Right lobe of liver (tissue), 6 donors: ENCODE measurements at regions not wholly inside any gene's neighbourhood (a gene's known extent, or its start where the extent isn't known, plus 50 kb on each side); places are given as distances from the start of the nearest gene placed in this dataset.

ENCODE experiments used
- ATAC-seq, 4 donors: fragments of 200-7000 bp; cut with Tn5 transposase; one replicate each; pipeline ENCODE4 v1.9.1; 2020; ENCODE audit warnings: mild to moderate bottlenecking in 4 of 4, moderate library complexity in 4 of 4
- DNase-seq, 3 donors: peaks; one replicate each; pipeline ENCODE4 v3.0.0-alpha.2; 2020
- H3K27ac ChIP-seq, 3 donors: fragments of 200-600 bp; one replicate each; pipeline ENCODE4 v1.8.0; 2022
- H3K27me3 ChIP-seq, 2 donors: fragments of 200-600 bp; one replicate each; pipeline ENCODE4 v1.8.0; 2022
- H3K36me3 ChIP-seq, 4 donors: fragments of 200-600 bp; sonication (generic) in 1 of 4; one replicate each; pipeline versions ENCODE4 v1.5.1 to v1.8.0; 2017 to 2022; ENCODE audit warnings: control low read depth in 1 of 4
- H3K4me1 ChIP-seq, 4 donors: fragments of 200-600 bp; sonication (generic) in 1 of 4; one replicate each; pipeline versions ENCODE4 v1.5.1 to v1.8.0; 2017 to 2022; ENCODE audit warnings: control low read depth in 1 of 4
- H3K4me3 ChIP-seq, 3 donors: fragments of 200-600 bp; one replicate each; pipeline ENCODE4 v1.8.0; 2022
- H3K9me3 ChIP-seq, 4 donors: fragments of 200-600 bp; sonication (generic) in 1 of 4; one replicate each; pipeline versions ENCODE4 v1.5.1 to v1.8.0; 2017 to 2022; ENCODE audit warnings: control low read depth in 1 of 4
- CTCF ChIP-seq, 4 donors: fragments of 200-600 bp in 3 of 4; fragments of 450-650 bp in 1 of 4; IDR thresholded peaks; one replicate each; pipeline versions ENCODE4 v1.5.1 to v1.8.0; 2016 to 2022; ENCODE audit warnings: antibody characterized with exemption in 4 of 4, mild to moderate bottlenecking in 2 of 4
- POLR2A ChIP-seq: fragments of 450-650 bp; IDR thresholded peaks from one replicate; pipeline ENCODE4 v1.6.1; 2017; ENCODE audit warnings: antibody characterized with exemption, mild to moderate bottlenecking
- WGBS: methylation state at CpG from one replicate; pipeline ENCODE4 v1.1.6; 2018; ENCODE audit warnings: low coverage, low lambda C conversion rate; ENCODE audit not compliant: insufficient coverage; ENCODE audit errors: missing lambda C conversion rate; 5-methylcytosine and 5-hydroxymethylcytosine counted together
- intact Hi-C, 2 donors: fragments of 100-400 bp; cut with DNase I; formaldehyde crosslinking; loops; one replicate each; pipeline versions ENCODE4 v1.11.2 to v1.14.1; 2022
- donor health status: DM: no; HTN: yes; CAD: no.
- donor health status: DM: no; HTN: no; CAD: no.
- donor health status: DM: no; HTN: no; CAD: no.
- donor health status: DM: no; HTN: yes; CAD: no.
- donor health status: DM: no; HTN: yes; CAD: no.

GRCh38 chr3:187902041-187902471 is 156.8 kb upstream of the BCL6 start:
- Histone ChIP-seq H3K36me3 (no peaks in the 10 kb centered on the region), H3K9me3 (no peaks in the 10 kb centered on the region), H3K4me3 (no peak overlapping the region), H3K27me3 (no peaks in the 10 kb centered on the region), H3K4me1 (no peaks in the 10 kb centered on the region), H3K27ac (no peak overlapping the region)
- intact Hi-C loops, result no loop called here
- TF ChIP-seq POLR2A (no peak), CTCF (IDR thresholded peaks at IDR 0.05) (no peak)
- no peak for DNase-seq
- 78% methylated on average over 8 of the region's 14 CpGs for WGBS
- ATAC-seq, result no peak

GRCh38 chr3:187902936-187903335 is 157.7 kb upstream of the BCL6 start:
- Histone ChIP-seq H3K27me3 (no peaks in the 10 kb centered on the region), H3K27ac (no peak overlapping the region), H3K4me1 (no peaks in the 10 kb centered on the region), H3K36me3 (no peaks in the 10 kb centered on the region), H3K9me3 (no peaks in the 10 kb centered on the region), H3K4me3 (no peak overlapping the region)
- intact Hi-C loops, result no loop called here
- WGBS, result 88% methylated on average over 1 of the region's 1 CpG
- no peak for TF ChIP-seq CTCF (IDR thresholded peaks at IDR 0.05)
- no peak for TF ChIP-seq POLR2A
- ATAC-seq (no peak), DNase-seq (no peak)

GRCh38 chr3:187903697-187904096 is 158.4 kb upstream of the BCL6 start:
- no peak for ATAC-seq
- 57% methylated on average over 4 of the region's 4 CpGs for WGBS
- Histone ChIP-seq H3K27ac (no peak overlapping the region), H3K36me3 (no peaks in the 10 kb centered on the region), H3K27me3 (no peaks in the 10 kb centered on the region), H3K4me3 (no peak overlapping the region), H3K9me3 (no peaks in the 10 kb centered on the region), H3K4me1 (no peaks in the 10 kb centered on the region)
- TF ChIP-seq CTCF (IDR thresholded peaks at IDR 0.05), result no peak
- TF ChIP-seq POLR2A, result no peak
- intact Hi-C loops, result no loop called here
- no peak for DNase-seq

GRCh38 chr3:187906416-187906815 is 161.1 kb upstream of the BCL6 start:
- H3K4me1 ChIP-seq, result no peaks in the 10 kb centered on the region
- H3K27me3 ChIP-seq, result no peaks in the 10 kb centered on the region
- H3K4me3 ChIP-seq, result no peak overlapping the region
- H3K9me3 ChIP-seq, result no peaks in the 10 kb centered on the region
- no peaks in the 10 kb centered on the region for H3K36me3 ChIP-seq
- 85% methylated on average over 5 of the region's 5 CpGs for WGBS
- ATAC-seq, result no peak
- TF ChIP-seq POLR2A (no peak), CTCF (IDR thresholded peaks at IDR 0.05) (no peak)
- H3K27ac ChIP-seq, result no peak overlapping the region
- no peak for DNase-seq
- intact Hi-C loops, result no loop called here

- Histone ChIP-seq H3K36me3 (no peaks in the 10 kb centered on the region), H3K9me3 (no peaks in the 10 kb centered on the region), H3K27me3 (no peaks in the 10 kb centered on the region), H3K27ac (no peak overlapping the region), H3K4me1 (no peaks in the 10 kb centered on the region), H3K4me3 (no peak overlapping the region)
- DNase-seq (no peak), ATAC-seq (no peak)
- no peak for TF ChIP-seq CTCF (IDR thresholded peaks at IDR 0.05)
- no peak for TF ChIP-seq POLR2A
- 76% methylated on average over 5 of the region's 5 CpGs for WGBS
- intact Hi-C loops, result no loop called here
These were observed 161.7 kb upstream of the BCL6 start for GRCh38 chr3:187906920-187907319.
